HG02623 (cell line): ENCODE measurements at regions not wholly inside any gene's neighbourhood (a gene's known extent, or its start where the extent isn't known, plus 50 kb on each side); places are given as distances from the start of the nearest gene placed in this dataset.
"Not testable (repeated sequence)": the region's sequence is repeated elsewhere in the genome, so short reads cannot be mapped to it uniquely, and the experiment has no call there.

Source experiments
- ATAC-seq: cut with Tn5 transposase; IDR thresholded peaks from one replicate; pipeline ENCODE4 v1.9.1; 2021; ENCODE audit warnings: moderate library complexity; ENCODE audit not compliant: unreplicated experiment

GRCh38 chr6:68077661-68078060, 557.4 kb upstream of the ADGRB3 start:
- no peak for ATAC-seq

GRCh38 chr6:68071740-68072139, 563.3 kb upstream of the ADGRB3 start:
- no peak for ATAC-seq

- ATAC-seq: no peak
Measured at GRCh38 chr6:68069921-68070710, 565.0 kb upstream of the ADGRB3 start.

DNA sequence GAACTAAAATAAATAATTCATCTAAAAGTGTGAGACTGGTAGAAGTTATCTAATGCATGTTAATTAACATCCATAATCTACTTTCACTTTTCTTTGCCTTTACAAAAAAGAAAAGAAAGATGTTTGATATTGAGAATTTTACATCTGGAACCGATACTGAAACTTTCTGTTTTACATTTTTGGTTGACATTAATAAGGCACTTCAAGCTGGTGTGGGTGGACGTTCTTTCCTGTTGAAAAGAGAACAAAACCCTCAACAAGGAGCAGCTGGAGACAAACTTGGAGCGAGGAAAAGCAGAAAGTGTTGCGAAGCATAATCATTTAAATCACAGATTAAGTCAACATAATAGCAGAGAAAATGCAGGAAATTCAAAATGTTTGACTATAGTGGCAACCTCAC, 575.2 kb upstream of the ADGRB3 start:
- ATAC-seq: peak; percentile 73

GRCh38 chr6:68059261-68059660, 575.8 kb upstream of the ADGRB3 start:
- ATAC-seq: no peak

DNA sequence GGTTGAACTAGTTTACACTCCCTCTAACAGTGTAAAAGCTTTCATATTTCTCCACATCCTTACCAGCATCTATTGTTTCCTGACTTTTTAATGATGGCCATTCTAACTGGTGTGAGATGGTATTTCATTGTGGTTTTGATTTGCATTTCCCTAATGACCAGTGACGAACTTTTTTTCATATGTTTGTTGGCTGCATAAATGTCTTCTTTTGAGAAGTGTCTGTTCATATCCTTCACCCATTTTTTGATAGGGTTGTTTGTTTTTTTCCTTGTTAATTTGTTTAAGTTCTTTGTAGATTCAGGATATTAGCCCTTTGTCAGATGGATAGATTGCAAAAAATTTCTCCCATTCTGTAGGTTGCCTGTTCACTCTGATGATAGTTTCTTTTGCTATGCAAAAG, 578.5 kb upstream of the ADGRB3 start:
- not testable (repeated sequence) for ATAC-seq

DNA sequence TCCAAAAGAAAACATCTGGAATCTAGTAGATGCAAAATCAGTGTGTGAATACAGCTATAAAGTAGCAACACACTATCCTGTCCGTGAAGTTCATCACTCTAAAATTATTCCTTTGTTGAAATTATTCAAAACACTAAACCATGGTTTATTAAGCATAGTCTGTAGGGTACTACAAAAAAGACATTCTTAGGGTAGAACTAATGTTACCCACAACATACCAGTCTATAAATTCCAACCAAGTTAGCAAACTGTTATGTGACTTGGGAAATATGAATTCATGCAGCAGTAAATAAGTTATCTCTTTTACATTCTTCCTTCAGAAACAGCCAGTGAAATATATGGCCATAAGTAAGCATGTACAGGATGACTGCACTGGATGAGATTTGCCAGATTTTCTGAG, 580.3 kb upstream of the ADGRB3 start:
- no peak for ATAC-seq

DNA sequence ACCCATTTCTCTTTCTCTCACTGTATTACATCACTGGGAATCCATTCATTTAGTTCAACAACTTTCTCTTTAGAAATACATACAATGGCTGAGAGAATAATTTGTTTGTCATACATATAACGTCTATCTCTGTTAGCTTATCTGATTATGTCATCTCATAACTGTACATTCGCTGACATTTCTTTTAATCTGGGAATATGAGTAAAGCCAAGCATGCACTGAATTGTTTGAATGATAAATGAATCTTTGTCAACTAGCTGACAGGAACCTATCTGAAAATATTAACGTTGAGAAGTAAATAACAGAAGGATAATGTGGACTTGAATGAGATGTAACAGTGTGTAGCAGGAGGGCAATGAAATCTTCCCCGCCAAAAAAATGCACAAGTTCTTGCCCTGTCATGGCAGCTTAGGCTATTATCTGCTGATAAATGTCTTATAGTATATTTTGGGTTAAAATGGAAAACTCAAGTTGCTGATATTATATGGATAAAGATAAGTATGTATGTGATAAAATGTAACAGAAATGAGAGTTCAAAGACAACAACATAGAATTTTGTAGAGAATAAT, 581.2 kb upstream of the ADGRB3 start:
- ATAC-seq: no peak

DNA sequence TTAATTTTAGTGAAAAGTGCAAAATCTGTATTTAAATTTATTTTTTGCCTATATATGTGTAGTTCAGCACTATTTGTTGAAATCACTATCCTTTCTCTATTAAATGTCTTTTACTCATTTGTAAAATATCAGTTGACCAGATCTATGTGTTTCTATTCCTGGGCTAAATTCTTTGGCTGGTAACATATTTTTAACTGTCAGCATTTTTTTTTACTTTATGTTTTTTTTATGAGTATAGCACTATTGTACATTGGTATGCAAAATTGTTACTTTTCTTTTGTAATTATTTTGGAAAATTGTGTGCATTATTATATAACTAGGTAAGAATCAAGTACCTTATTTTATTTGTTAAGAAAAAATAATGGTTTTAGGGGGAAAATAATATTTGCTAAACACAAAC, 582.8 kb upstream of the ADGRB3 start:
- no peak for ATAC-seq

DNA sequence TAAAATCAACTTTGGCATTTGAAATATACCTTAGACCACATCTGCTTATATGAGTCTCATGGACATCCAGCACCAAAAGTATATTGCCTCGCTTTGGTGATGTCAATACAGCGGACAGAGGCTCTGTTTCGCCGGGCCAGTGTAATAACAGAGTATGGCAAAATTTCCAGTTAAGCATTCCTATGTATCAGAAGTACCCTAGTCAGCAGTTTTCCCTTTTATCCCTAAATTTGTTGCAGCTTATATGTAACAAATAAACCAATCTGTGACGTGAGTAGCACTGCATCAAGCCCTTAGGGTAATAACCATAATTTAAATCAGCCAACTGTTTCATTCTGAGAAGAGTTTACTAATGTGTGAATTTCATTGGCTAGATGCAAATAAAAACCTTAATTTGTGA, 585.5 kb upstream of the ADGRB3 start:
- ATAC-seq: no peak

GRCh38 chr6:68046756-68047155, 588.3 kb upstream of the ADGRB3 start:
- no peak for ATAC-seq

DNA sequence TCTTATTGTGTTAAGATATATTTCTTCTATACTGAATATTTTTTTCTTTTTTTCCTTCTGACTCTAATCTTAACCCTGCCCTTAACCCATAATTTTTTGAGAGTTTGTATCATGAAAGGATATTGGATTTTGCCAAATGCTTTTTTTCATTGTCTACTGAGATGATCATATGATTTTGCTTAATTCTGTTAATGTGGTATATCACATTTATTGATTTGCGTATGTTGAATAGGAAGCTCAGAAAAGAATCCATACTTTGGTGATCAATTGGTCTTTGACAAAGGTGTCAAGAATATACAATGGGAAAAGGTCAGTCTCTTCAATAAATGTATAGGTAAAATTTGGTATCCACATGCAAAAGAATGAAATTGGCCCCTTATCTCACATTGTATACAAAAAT, 588.8 kb upstream of the ADGRB3 start:
- ATAC-seq: no peak

GRCh38 chr6:68045193-68045592, 589.9 kb upstream of the ADGRB3 start:
- no peak for ATAC-seq

DNA sequence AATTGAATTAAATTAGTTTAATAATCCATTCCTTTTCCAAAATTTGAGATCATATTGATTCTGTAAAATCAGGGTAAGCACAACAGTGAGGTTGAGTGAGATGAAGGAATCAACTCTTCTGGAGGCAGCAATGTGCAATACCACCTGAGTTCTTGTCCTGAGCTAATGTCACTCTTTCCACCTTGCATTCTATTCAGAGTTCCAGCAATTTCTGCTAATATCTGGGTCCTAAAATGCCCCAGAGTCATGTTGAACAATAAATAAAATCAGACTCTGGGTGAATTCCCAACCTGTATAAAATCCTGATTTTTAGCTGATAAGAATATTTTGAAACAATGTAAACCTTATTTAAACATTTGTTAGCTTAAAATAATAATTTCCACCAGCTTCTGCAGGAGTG, 590.8 kb upstream of the ADGRB3 start:
- ATAC-seq: no peak

GRCh38 chr6:68043122-68043398, 592.0 kb upstream of the ADGRB3 start:
- ATAC-seq: no peak

DNA sequence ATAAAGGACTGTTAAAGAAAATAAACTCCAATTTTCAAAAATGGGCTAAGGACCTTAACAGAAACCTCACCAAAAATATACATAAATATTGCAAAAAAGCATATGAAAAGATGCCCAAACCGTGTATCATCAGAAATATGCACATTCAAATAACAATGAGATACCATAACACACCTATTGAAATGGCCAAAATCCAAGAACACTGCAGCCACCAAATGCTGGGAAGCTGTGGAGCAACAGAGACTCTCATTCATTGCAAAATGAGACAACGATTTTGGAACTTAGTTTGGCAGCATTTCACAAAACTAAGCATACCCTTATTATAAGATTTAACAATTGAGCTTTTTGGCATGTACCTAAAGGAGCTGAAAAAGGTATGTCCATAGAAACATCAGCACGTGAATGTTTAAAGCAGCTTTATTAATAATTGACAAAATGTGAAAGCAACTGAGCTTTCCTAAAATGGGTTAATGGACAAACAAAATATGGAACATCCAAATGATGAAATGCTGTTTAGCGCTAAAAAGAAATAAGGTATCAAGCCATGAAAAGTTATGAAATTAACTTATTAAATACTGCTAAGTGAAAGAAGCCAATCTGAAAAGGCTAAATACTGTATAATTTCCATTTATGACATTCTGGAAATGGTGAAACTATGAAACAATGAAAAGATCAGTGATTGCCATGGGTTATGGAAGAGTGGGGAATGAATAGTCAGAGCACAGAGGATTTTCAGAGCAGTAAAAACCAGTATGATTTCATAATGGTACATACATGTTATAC, 592.6 kb upstream of the ADGRB3 start:
- no peak for ATAC-seq

DNA sequence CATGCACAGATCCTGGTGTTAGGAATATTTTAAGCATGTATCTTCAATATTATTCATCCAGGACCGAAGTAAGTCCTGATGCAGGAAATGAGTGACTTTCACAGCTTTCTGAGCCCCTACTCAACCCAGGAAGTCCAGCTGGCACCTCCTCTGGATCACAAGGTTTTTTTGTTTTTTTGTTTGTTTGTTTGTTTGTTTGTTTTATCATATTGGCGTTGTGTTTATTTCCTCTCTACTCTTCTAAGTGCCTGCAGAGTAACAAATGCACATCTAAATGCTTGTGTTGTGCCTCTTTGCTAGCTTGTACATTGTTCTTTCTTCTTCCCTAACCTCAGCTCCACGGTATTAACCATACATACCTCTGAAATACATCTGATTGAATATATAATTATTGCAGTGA, 594.3 kb upstream of the ADGRB3 start:
- ATAC-seq: no peak

DNA sequence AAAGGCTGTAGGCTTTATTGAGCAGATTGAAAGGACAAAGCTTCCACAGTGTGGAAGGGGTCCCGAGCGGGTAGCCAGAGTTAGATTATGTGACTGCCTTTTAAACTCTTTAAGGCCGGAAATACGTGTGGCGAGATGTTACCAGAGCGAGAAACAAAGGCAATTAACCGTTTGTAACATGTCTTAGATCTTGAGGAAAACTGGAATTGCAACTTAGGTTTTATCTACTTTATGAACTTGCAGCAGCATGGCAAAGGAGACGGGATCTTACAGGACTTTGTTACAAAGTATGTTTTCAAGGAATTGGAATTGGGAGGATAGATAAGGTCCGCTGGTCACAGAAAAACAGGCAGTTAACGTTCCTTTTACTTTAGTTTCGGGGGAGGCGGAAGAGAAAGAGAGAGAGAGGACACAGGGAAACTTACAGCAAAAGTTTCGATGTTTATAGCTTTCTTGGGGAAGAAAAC, 594.7 kb upstream of the ADGRB3 start:
- ATAC-seq: no peak

- ATAC-seq: no peak
Measured at GRCh38 chr6:68039641-68040311, 595.3 kb upstream of the ADGRB3 start.

- ATAC-seq: no peak
Measured at GRCh38 chr6:68038815-68039408, 596.2 kb upstream of the ADGRB3 start.

DNA sequence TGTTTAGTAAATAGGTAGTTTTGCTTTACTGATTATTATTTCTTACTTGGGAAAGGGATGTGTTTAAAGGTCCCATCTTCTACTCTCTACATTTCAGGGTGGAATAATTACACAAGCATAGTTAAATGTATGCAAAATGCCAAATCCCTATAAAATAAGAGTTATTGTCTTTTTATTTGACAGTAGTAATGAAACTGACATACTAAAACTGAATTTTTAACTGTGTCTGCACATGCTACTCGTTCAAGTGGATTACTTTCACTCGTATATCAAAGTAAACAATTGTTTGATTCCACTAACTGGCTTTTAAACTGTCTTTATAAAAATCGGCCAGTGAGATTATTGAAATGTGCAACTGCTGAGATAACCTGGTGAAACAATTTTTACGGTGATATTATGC, 602.9 kb upstream of the ADGRB3 start:
- ATAC-seq: no peak
